Osteoblast (primary cell): ENCODE measurements at regions not wholly inside any gene's neighbourhood (a gene's known extent, or its start where the extent isn't known, plus 50 kb on each side); places are given as distances from the start of the nearest gene placed in this dataset.

ENCODE experiments used
- DNase-seq: peaks from one replicate; pipeline ENCODE4 v3.0.0; 2011; ENCODE audit warnings: low spot score, mixed read lengths; ENCODE audit not compliant: insufficient read length; ENCODE audit errors: missing footprints
- H2AFZ ChIP-seq: 2 replicates; pipeline ENCODE4 v1.6.0; 2011; ENCODE audit warnings: mild to moderate bottlenecking, low read length
- H3K27ac ChIP-seq: 2 replicates; pipeline ENCODE4 v1.5.1; 2011; ENCODE audit warnings: mild to moderate bottlenecking, low read depth, low read length, moderate library complexity
- H3K27me3 ChIP-seq: 2 replicates; pipeline ENCODE4 v1.6.0; 2012; ENCODE audit warnings: mild to moderate bottlenecking, control low read depth, inconsistent platforms, low read length, moderate library complexity; ENCODE audit not compliant: insufficient read depth
- H3K36me3 ChIP-seq: 2 replicates; pipeline ENCODE4 v1.5.1; 2011; ENCODE audit warnings: mild to moderate bottlenecking, low read length, control low read depth, moderate library complexity; ENCODE audit not compliant: insufficient read depth
- H3K4me1 ChIP-seq: 2 replicates; pipeline ENCODE4 v1.5.1; 2011; ENCODE audit warnings: mild to moderate bottlenecking, low read length, control low read depth, moderate library complexity; ENCODE audit not compliant: insufficient read depth
- H3K4me2 ChIP-seq: 2 replicates; pipeline ENCODE4 v1.6.0; 2011; ENCODE audit warnings: mild to moderate bottlenecking, low read length; ENCODE audit not compliant: insufficient read depth
- H3K4me3 ChIP-seq: fragments of 200-600 bp; sonication (generic); 3 replicates; pipeline ENCODE4 v1.5.1; 2012; ENCODE audit warnings: mild to moderate bottlenecking, low read length, inconsistent platforms; ENCODE audit not compliant: insufficient read depth
- H3K79me2 ChIP-seq: 2 replicates; pipeline ENCODE4 v1.6.0; 2012; ENCODE audit warnings: mild to moderate bottlenecking, low read length, control low read depth, inconsistent platforms; ENCODE audit not compliant: insufficient read depth
- H3K9me3 ChIP-seq: 2 replicates; pipeline ENCODE4 v1.5.1; 2011; ENCODE audit warnings: low read depth, low read length, control low read depth
- H4K20me1 ChIP-seq: 2 replicates; pipeline ENCODE4 v1.6.0; 2012; ENCODE audit warnings: mild to moderate bottlenecking, low read length, control low read depth; ENCODE audit not compliant: insufficient read depth
- CTCF ChIP-seq: IDR thresholded peaks from 2 replicates; pipeline ENCODE4 v1.5.1; 2011; ENCODE audit warnings: mild to moderate bottlenecking, low read depth, low read length, moderate library complexity; ENCODE audit errors: extremely low read depth

DNA sequence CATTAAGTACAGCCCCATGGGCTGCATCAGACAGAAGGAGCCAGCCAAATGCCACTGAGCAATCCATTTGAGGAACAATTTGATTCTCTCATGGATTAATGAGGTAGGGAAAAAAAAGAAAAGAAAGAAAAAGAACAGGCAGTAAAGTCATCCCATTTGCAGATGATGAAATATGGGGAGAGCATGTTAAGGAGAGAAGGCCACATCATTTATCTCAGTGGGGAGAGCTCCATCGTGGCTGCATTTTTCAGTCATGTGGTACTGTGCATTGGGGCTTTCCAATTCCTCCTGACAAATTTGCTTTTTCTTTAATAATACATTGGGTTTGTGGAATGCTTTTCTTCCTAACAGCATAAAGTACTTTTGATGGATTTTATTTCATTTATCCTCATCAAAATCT is 375.2 kb upstream of the TLE4 start:
- Histone ChIP-seq H3K36me3 (no peaks in the 10 kb centered on the region), H2AFZ (no peak overlapping the region), H3K27me3 (peaks cover 9% of the 10 kb centered on the region), H3K27ac (peak overlapping the region; percentile 9), H4K20me1 (no peaks in the 10 kb centered on the region), H3K9me3 (no peaks in the 10 kb centered on the region), H3K79me2 (no peaks in the 10 kb centered on the region), H3K4me2 (no peak overlapping the region), H3K4me3 (no peak overlapping the region), H3K4me1 (peaks cover 16% of the 10 kb centered on the region)
- no peak for TF ChIP-seq CTCF
- DNase-seq, result no peak

DNA sequence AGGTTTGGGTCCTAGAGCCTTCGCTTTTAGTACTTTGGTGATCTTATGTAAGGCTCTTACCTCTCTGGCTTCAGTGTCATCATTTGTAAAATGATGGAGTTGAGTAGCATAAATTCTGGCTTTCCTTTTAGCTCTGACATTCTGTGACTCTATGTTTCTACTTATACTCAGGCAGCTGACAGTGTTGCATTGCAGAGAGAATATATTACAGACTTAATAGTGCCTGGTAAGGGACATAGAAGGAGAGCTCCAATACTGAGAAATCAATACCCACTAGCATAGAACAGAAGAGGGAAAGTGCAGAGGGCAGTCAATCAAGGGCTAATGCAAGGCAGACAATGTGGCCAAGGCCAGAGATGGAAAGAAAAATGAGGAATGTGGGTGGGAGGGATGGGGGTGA is 371.4 kb upstream of the TLE4 start:
- H3K9me3 ChIP-seq, result no peaks in the 10 kb centered on the region

GRCh38 chr9:79201636-79202035 is 370.1 kb upstream of the TLE4 start:
- H3K4me1 ChIP-seq, result peaks cover 6% of the 10 kb centered on the region
- TF ChIP-seq CTCF, result no peak
- no peaks in the 10 kb centered on the region for H3K9me3 ChIP-seq
- H3K36me3 ChIP-seq, result no peaks in the 10 kb centered on the region
- H2AFZ ChIP-seq, result no peak overlapping the region
- no peak overlapping the region for H3K4me3 ChIP-seq
- no peaks in the 10 kb centered on the region for H4K20me1 ChIP-seq
- no peak overlapping the region for H3K27ac ChIP-seq
- DNase-seq, result no peak
- H3K79me2 ChIP-seq, result no peaks in the 10 kb centered on the region
- no peak overlapping the region for H3K4me2 ChIP-seq
- peaks cover 9% of the 10 kb centered on the region for H3K27me3 ChIP-seq

More for the DNA sequence above, 371.4 kb upstream of the TLE4 start:
- no peak overlapping the region for H3K4me2 ChIP-seq
- no peaks in the 10 kb centered on the region for H3K36me3 ChIP-seq
- no peak overlapping the region for H3K27ac ChIP-seq
- no peaks in the 10 kb centered on the region for H4K20me1 ChIP-seq
- peaks cover 14% of the 10 kb centered on the region for H3K4me1 ChIP-seq
- no peak for TF ChIP-seq CTCF
- H3K79me2 ChIP-seq, result no peaks in the 10 kb centered on the region
- H2AFZ ChIP-seq, result no peak overlapping the region
- H3K27me3 ChIP-seq, result peaks cover 9% of the 10 kb centered on the region
- no peak overlapping the region for H3K4me3 ChIP-seq
- DNase-seq, result no peak

DNA sequence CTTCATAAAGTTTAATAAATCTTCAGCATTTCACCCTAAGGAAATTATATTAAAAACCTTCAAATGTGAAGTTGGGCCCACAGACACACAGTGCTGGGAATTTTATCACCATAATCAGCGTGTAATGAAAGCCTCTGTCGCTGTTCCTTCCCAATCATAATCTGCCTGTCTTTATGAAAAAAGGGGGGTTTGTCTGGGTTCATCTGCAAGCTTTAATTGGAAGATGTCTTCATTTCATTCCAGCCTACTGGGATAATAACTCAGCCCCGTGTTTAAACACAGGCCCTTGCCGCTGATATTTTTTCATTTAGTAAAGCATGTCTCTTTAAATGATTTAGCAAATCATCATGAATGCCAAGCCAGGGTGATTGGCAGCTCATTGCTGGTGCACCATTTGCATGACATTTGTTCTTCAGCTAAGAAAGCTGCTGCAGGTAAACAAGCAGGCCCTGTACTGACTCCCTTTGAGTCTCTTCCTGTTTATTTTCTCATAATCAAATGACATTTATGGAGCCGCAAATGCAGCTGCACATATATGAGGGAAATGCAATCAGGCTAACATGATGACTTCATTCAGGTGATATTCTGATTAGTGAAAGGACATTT is 362.9 kb upstream of the TLE4 start:
- TF ChIP-seq CTCF, result no peak
- no peaks in the 10 kb centered on the region for H3K36me3 ChIP-seq
- no peak overlapping the region for H2AFZ ChIP-seq
- no peak overlapping the region for H3K4me3 ChIP-seq
- DNase-seq, result no peak
- no peaks in the 10 kb centered on the region for H3K79me2 ChIP-seq
- peaks cover 3% of the 10 kb centered on the region for H3K4me1 ChIP-seq
- no peaks in the 10 kb centered on the region for H3K9me3 ChIP-seq
- H3K27me3 ChIP-seq, result no peaks in the 10 kb centered on the region
- no peak overlapping the region for H3K4me2 ChIP-seq
- H3K27ac ChIP-seq, result no peak overlapping the region
- no peaks in the 10 kb centered on the region for H4K20me1 ChIP-seq
